ENCODE measurements at regions not wholly inside any gene's neighbourhood (a gene's known extent, or its start where the extent isn't known, plus 50 kb on each side); places are given as distances from the start of the nearest gene placed in this dataset.
"Not testable (repeated sequence)": the region's sequence is repeated elsewhere in the genome, so short reads cannot be mapped to it uniquely, and the experiment has no call there.

DNA sequence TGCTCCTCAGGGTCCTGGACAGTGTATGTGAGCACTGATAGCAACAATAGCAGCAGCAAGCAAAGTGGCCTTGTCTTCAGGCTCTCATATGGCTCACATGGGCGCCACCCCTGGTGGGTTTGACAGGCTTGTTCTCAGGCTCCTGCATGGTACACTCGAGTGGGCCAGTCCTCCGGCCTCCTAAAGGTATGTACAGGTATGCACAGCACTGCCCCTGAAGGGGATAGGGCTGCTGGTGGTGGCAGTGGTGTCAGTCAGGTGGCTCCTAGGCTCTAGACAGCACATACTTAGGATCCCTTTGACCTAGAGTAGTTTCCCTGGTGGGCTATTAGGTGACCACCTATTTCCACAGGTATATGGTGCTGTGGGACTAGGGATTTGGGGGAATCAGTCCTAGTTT is 79.8 kb downstream of the LGALS9B start:
- DNase-seq (ENCODE audit: low read depth); H3K4me3 ChIP-seq (ENCODE audit: low read length): not testable (repeated sequence)

DNA sequence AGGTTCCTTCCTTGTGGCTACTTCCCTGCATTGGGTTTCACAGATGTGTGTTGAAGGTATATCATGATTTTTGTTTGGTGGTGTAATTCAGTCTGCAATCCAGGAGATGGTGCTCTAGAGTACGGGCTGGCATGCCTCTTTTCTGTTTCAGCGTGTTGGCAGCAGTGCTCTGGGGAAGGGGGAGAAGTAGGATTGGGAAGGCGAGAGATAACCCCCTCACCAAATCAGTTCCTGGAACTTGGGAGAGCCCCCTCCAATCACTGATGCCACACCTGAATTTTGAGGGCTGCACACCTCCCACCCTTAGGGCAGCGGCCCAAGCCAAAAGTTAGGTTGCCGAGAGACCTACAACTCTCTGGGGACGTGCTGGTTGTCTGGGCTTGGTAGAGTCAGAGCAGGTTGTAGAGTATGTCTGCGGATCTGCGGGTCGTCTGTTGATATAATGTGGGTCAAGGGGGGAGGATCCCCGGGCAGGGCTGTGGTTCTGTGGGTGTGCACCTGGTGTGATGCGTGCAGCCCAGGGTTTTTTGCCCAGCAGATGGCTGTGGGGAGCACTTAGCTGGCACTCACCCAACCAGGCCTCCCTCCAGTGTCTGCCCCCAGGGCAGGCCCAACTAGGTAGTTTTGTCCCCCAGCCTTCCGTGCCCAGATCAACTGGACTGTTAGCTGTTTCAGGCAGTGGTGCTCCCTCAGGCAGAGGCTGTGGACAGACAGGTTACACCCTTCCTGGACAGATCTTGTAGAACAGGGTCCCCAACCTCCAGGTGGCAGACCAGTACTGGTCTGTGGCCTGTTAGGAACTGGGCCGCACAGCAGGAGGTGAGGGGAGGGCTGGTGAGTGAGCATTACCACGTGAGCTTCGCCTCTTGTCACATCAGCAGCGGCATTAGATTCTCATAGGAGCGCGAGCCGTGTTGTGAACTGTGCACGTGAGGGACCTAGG is 85.7 kb downstream of the LGALS9B start:
- DNase-seq (ENCODE audit: low read depth), result peak; percentile 3
- TF ChIP-seq, protein P1, sequence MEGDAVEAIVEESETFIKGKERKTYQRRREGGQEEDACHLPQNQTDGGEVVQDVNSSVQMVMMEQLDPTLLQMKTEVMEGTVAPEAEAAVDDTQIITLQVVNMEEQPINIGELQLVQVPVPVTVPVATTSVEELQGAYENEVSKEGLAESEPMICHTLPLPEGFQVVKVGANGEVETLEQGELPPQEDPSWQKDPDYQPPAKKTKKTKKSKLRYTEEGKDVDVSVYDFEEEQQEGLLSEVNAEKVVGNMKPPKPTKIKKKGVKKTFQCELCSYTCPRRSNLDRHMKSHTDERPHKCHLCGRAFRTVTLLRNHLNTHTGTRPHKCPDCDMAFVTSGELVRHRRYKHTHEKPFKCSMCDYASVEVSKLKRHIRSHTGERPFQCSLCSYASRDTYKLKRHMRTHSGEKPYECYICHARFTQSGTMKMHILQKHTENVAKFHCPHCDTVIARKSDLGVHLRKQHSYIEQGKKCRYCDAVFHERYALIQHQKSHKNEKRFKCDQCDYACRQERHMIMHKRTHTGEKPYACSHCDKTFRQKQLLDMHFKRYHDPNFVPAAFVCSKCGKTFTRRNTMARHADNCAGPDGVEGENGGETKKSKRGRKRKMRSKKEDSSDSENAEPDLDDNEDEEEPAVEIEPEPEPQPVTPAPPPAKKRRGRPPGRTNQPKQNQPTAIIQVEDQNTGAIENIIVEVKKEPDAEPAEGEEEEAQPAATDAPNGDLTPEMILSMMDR (conservative IDR thresholded peaks at IDR 0.05; ENCODE audit: low read depth, low read length), result peak; percentile 67
- H3K4me3 ChIP-seq (ENCODE audit: low read length), result not testable (repeated sequence)

DNA sequence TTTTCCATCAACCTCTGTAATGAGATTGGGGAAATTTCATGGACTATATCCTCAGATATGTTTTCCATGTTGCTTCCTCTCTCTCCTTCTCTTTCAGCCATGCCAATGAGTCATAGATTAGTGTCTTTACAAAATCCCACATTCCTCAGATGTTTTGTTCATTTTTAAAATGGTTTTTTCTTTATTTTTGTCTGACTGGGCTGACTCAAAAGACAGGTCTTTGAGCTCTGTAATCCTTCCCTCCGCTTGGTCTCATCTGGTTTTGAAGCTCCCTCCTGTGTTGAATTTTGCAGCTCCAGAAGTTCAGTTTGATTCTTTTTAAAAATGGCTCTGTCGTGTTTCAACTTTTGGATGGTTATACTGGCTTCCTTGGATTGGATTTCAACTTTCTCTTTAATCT is 86.7 kb downstream of the LGALS9B start:
- H3K4me3 ChIP-seq (ENCODE audit: low read length), result not testable (repeated sequence)
- peak; percentile 14 for DNase-seq (ENCODE audit: low read depth)

DNA sequence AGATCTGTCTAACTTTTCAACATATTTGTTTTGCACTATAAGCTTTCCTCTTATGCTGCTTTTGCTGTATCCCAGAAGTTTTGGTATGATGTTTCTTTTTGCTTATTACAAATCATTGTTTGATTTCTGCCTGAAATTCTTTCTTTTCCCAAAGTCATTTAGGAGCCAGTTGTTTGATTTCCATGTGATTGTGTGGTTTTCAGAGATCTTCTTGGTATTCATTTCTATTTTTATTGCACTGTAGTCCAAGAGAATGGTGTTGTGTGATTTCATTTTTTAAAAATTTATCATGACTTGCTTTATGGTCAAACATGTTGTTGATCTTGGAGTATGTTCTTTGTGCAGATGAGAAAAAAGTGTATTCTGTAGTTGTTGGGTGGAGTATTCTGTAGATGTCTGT is 88.1 kb downstream of the LGALS9B start:
- DNase-seq (ENCODE audit: low read depth); H3K4me3 ChIP-seq (ENCODE audit: low read length): not testable (repeated sequence)

DNA sequence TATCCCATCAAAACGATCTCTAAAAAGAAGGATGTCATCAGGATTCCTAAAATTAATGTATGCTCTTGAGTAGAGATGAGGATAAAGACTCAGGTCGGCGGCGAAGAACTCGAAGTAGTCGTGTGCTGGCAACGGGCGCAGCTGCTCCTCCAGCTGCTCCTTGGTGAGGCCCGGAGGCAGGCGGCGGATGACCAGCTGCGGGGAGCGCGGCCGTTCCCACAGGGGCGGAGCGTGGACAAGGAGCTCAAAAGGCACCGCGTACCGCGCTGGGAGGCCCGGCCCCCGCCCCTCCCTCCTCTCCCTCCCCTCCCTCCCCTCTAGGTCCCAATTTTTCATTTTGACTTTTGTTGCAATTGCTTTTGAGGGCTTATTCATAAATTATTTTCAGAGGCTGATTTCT is 90.7 kb downstream of the LGALS9B start:
- not testable (repeated sequence) for DNase-seq (ENCODE audit: low read depth); H3K4me3 ChIP-seq (ENCODE audit: low read length)

DNA sequence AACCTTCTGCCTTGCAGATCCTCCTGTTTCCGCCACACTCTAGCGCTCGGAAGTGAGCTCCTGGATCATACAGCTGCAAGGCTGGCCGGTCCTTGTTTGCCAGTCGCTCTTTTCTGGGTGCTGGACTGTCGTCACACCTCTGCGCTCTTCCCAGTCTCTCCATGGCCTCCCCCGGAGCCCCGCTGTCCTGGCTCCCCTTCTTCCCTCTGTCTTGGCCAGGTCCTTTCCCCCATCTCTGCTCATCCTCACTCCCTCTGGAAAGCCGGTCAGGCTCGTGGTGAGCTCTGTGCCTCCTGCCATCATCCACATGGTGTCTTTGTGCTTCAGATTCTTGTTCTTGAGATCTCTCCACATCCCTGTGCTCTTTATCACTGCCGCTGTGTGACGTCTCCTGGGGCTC is 91.6 kb downstream of the LGALS9B start:
- not testable (repeated sequence) for H3K4me3 ChIP-seq (ENCODE audit: low read length); DNase-seq (ENCODE audit: low read depth)

All from retinal pigment epithelial cell (primary cell).